SK-N-SH (cell line): ENCODE measurements at regions not wholly inside any gene's neighbourhood (a gene's known extent, or its start where the extent isn't known, plus 50 kb on each side); places are given as distances from the start of the nearest gene placed in this dataset.
A peak's percentile ranks its signal among the peaks of the same experiment; 100 is the strongest.

ENCODE experiments used
- CTCF ChIA-PET: fragments of 300-600, 350-600 bp; formaldehyde crosslinking; extraction: SDS; loops from one replicate; lab custom pipeline; 2021; lab: Yijun Ruan, JAX
- POLR2A ChIA-PET: fragments of 350-600 bp; sonication (Branson Sonifier 250); formaldehyde crosslinking; extraction: SDS; loops from one replicate; lab custom pipeline; 2020; ENCODE audit warnings: antibody characterized with exemption, inconsistent platforms; lab: Yijun Ruan, JAX
- DNase-seq: peaks from one replicate; pipeline ENCODE4 v3.0.0; 2012
- H2AFZ ChIP-seq: fragments of 200-600 bp; sonication (generic); 2 replicates; pipeline ENCODE4 v1.8.1; 2016; ENCODE audit warnings: antibody characterized with exemption, mild to moderate bottlenecking, low read depth
- H3F3A ChIP-seq: fragments of 200-600 bp; sonication (generic); replicated peaks from 2 replicates; pipeline ENCODE3; 2016; ENCODE audit warnings: antibody characterized with exemption, mild to moderate bottlenecking; ENCODE audit not compliant: insufficient read depth
- H3K27ac ChIP-seq, 2 experiments: fragments of 200-500 bp in 1 of 2; fragments of 200-600 bp in 1 of 2; sonication (Bioruptor generic) in 1 of 2; sonication (generic), shearing (Covaris generic) in 1 of 2; 2 replicates each; pipeline versions ENCODE4 v1.5.1 to v1.6.1; 2014 to 2016; ENCODE audit warnings: low read depth in 2 of 2, inconsistent platforms in 1 of 2, low read length in 1 of 2, mild to moderate bottlenecking in 1 of 2, mixed read lengths in 1 of 2
- H3K27me3 ChIP-seq: fragments of 200-600 bp; sonication (generic), shearing (Covaris generic); 2 replicates; pipeline ENCODE4 v1.6.1; 2016; ENCODE audit warnings: mixed run types; ENCODE audit not compliant: insufficient read depth
- H3K36me3 ChIP-seq, 2 experiments: fragments of 200-500 bp in 1 of 2; fragments of 200-600 bp in 1 of 2; sonication (Bioruptor generic) in 1 of 2; sonication (generic) in 1 of 2; replicated peaks in 1 of 2; 2 replicates each; pipeline versions ENCODE3 to v1.5.1; 2014 to 2016; ENCODE audit warnings: low read length in 1 of 2, mild to moderate bottlenecking in 1 of 2; ENCODE audit not compliant: insufficient read depth in 2 of 2, control insufficient read depth in 1 of 2
- H3K4me1 ChIP-seq, 2 experiments: fragments of 200-500 bp in 1 of 2; fragments of 200-600 bp in 1 of 2; sonication (Bioruptor generic) in 1 of 2; sonication (generic), shearing (Covaris generic) in 1 of 2; 2 replicates each; pipeline versions ENCODE4 v1.5.1 to v1.6.1; 2014 to 2016; ENCODE audit warnings: low read depth in 1 of 2, low read length in 1 of 2, mixed run types in 1 of 2; ENCODE audit not compliant: insufficient read depth in 2 of 2, control insufficient read depth in 1 of 2
- H3K4me2 ChIP-seq: fragments of 200-600 bp; sonication (generic), shearing (Covaris generic); 2 replicates; pipeline ENCODE4 v1.6.1; 2017; ENCODE audit warnings: mixed run types
- H3K4me3 ChIP-seq, 2 experiments: fragments of 200-500 bp in 1 of 2; fragments of 200-600 bp in 1 of 2; sonication (Bioruptor generic) in 1 of 2; sonication (generic), shearing (Covaris generic) in 1 of 2; 2 replicates each; pipeline versions ENCODE4 v1.5.1 to v1.8.1; 2014 to 2016; ENCODE audit warnings: low read depth in 2 of 2, inconsistent platforms in 1 of 2, low read length in 1 of 2, mild to moderate bottlenecking in 1 of 2, mixed read lengths in 1 of 2, moderate library complexity in 1 of 2
- H3K79me2 ChIP-seq: fragments of 200-600 bp; sonication (generic); 2 replicates; pipeline ENCODE4 v1.8.1; 2017; ENCODE audit warnings: mild to moderate bottlenecking; ENCODE audit not compliant: insufficient read depth
- H3K9ac ChIP-seq: fragments of 200-600 bp; sonication (generic); 2 replicates; pipeline ENCODE4 v1.6.1; 2017; ENCODE audit warnings: mixed run types
- H3K9me2 ChIP-seq: fragments of 200-600 bp; sonication (generic); 2 replicates; pipeline ENCODE4 v1.6.1; 2017; ENCODE audit warnings: mixed run types
- H3K9me3 ChIP-seq: fragments of 200-600 bp; sonication (generic); 2 replicates; pipeline ENCODE4 v1.6.1; 2017; ENCODE audit warnings: mixed run types, mild to moderate bottlenecking, moderate library complexity
- H4K20me1 ChIP-seq: fragments of 200-600 bp; sonication (generic); 2 replicates; pipeline ENCODE4 v1.6.1; 2017; ENCODE audit warnings: mild to moderate bottlenecking, mixed run types; ENCODE audit not compliant: insufficient read depth
- EP300 ChIP-seq, 2 experiments: IDR thresholded peaks; 2 replicates each; pipeline versions ENCODE4 v1.4.0 to v1.6.1; 2012; ENCODE audit warnings: borderline replicate concordance in 1 of 2, low read depth in 1 of 2, low read length in 1 of 2
- FOXJ3 ChIP-seq: sonication (generic); formaldehyde crosslinking; IDR thresholded peaks from 2 replicates; pipeline ENCODE4 v1.5.1; 2020; ENCODE audit warnings: mild to moderate bottlenecking, missing genetic modification reagents
- GABPA ChIP-seq: IDR thresholded peaks from 2 replicates; pipeline ENCODE4 v1.4.0; 2012; ENCODE audit warnings: low read depth, mild to moderate bottlenecking
- GATA2 ChIP-seq: sonication (generic); formaldehyde crosslinking; IDR thresholded peaks from 2 replicates; pipeline ENCODE4 v1.5.0; 2020; ENCODE audit warnings: mild to moderate bottlenecking, missing genetic modification reagents
- MXI1 ChIP-seq: IDR thresholded peaks from 2 replicates; pipeline ENCODE4 v1.6.1; 2012; ENCODE audit warnings: mild to moderate bottlenecking, low read depth, low read length, improper control_type of control experiment
- NFIC ChIP-seq: IDR thresholded peaks from 2 replicates; pipeline ENCODE4 v1.4.0; 2012; ENCODE audit warnings: borderline replicate concordance
- POLR2AphosphoS5 ChIP-seq: IDR thresholded peaks from 2 replicates; pipeline ENCODE4 v1.6.1; 2012; ENCODE audit warnings: low read depth, low read length
- RAD21 ChIP-seq: IDR thresholded peaks from 2 replicates; pipeline ENCODE4 v1.6.1; 2012; ENCODE audit warnings: mild to moderate bottlenecking, low read length
- RCOR1 ChIP-seq: fragments of 150-350 bp; IDR thresholded peaks from 2 replicates; pipeline ENCODE4 v1.6.1; 2017; ENCODE audit warnings: antibody characterized with exemption, low read length
- RFX5 ChIP-seq: IDR thresholded peaks from 2 replicates; pipeline ENCODE4 v1.6.1; 2012; ENCODE audit warnings: mild to moderate bottlenecking, improper control_type of control experiment, low read length
- TCF12 ChIP-seq: IDR thresholded peaks from 2 replicates; pipeline ENCODE4 v1.4.0; 2012
- USF1 ChIP-seq: IDR thresholded peaks from 2 replicates; pipeline ENCODE4 v1.4.0; 2012; ENCODE audit warnings: low read depth, borderline replicate concordance
- YY1 ChIP-seq: IDR thresholded peaks from 2 replicates; pipeline ENCODE4 v1.4.0; 2012; ENCODE audit warnings: low read depth, mild to moderate bottlenecking
- WGBS: methylation state at CpG from one replicate; pipeline ENCODE4 v1.1.6; 2017; ENCODE audit warnings: low lambda C conversion rate; 5-methylcytosine and 5-hydroxymethylcytosine counted together
- TF ChIP-seq, protein P1 (sequence below): fragments of 150-350 bp; IDR thresholded peaks from 2 replicates; pipeline ENCODE4 v1.6.1; 2016; ENCODE audit warnings: mild to moderate bottlenecking, low read depth, low read length

DNA sequence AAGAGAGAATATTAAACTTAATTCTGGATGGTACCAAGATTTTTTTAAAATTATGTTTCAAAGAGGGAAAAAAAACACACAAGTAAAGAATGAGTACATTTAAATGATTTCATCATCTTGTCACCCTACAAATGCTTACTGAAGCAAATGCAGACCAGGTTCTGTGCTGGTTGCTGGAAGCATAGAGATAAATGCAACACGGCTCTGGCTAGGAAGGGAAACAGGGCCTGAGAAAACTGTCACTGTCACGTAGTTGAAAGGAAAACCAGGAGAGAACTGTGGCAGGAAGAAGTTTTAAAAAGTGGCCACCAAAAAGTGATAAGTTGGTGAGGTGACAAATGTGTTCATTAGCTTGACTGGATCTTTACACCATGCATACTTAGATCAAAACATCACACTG lies 336.9 kb upstream of the NFIA start:
- H3F3A ChIP-seq = no peaks in the 10 kb centered on the region
- no peak overlapping the region for H3K4me3 ChIP-seq
- no peaks in the 10 kb centered on the region for H3K79me2 ChIP-seq
- H3K9ac ChIP-seq = no peak overlapping the region
- no peaks in the 10 kb centered on the region for H3K9me3 ChIP-seq
- H2AFZ ChIP-seq = no peak overlapping the region
- no peak overlapping the region for H3K4me2 ChIP-seq
- no peaks in the 10 kb centered on the region for H3K9me2 ChIP-seq
- H4K20me1 ChIP-seq = no peaks in the 10 kb centered on the region
- H3K36me3 ChIP-seq = no peaks in the 10 kb centered on the region
- H3K27me3 ChIP-seq = no peaks in the 10 kb centered on the region
- TF ChIP-seq FOXJ3 (CRISPR knock-in tag) (no peak), USF1 (no peak), RFX5 (no peak), NFIC (no peak), GATA2 (CRISPR knock-in tag) (peak; percentile 59), TCF12 (no peak), YY1 (no peak), MXI1 (peak; percentile 47; the same call in 1 of the 2 replicates), RCOR1 (0 out of 2 replicates have a peak, but pooled peaks have one; percentile 18), RAD21 (peak; percentile 32; the same call in 1 of the 2 replicates), EP300 (IDR thresholded peaks at IDR 0.05; ENCODE audit: borderline replicate concordance in 1 of 2, low read depth in 1 of 2, low read length in 1 of 2) (peak in 1 of 2 experiments; percentile 72; a peak in 2 of 4 replicates), POLR2AphosphoS5 (no peak), GABPA (no peak)
- TF ChIP-seq, protein P1, sequence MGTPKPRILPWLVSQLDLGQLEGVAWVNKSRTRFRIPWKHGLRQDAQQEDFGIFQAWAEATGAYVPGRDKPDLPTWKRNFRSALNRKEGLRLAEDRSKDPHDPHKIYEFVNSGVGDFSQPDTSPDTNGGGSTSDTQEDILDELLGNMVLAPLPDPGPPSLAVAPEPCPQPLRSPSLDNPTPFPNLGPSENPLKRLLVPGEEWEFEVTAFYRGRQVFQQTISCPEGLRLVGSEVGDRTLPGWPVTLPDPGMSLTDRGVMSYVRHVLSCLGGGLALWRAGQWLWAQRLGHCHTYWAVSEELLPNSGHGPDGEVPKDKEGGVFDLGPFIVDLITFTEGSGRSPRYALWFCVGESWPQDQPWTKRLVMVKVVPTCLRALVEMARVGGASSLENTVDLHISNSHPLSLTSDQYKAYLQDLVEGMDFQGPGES = no peak
- ChIA-PET CTCF (interaction anchor here (1.4 to 3.1 kb wide), 3 partner anchors 20 to 464 kb away, joined by 4 to 9 read pairs (median 7); no protein-coding TSS in a partner anchor), POLR2A (interaction anchor here (1.3 kb wide), 1 partner anchor 48 kb away, joined by 4 read pairs; no protein-coding TSS in a partner anchor)
- peaks cover 0 to 13% of the 10 kb centered on the region in 2 experiments; a peak in 2 of 4 replicates for H3K4me1 ChIP-seq
- WGBS = 48% methylated on average over 2 of the region's 2 CpGs
- peak overlapping the region in 1 of 2 experiments; percentile 96; a peak in 2 of 4 replicates for H3K27ac ChIP-seq
- DNase-seq = peak; percentile 42

GRCh38 chr1:60742339-60742738 lies 340.0 kb upstream of the NFIA start:
- TF ChIP-seq POLR2AphosphoS5 = no peak
- H3K9ac ChIP-seq = no peak overlapping the region
- H3K27me3 ChIP-seq = no peaks in the 10 kb centered on the region
- POLR2A ChIA-PET = no interaction called here
- H3F3A ChIP-seq = no peaks in the 10 kb centered on the region
- CTCF ChIA-PET = interaction anchor here (0.7 kb wide), 1 partner anchor 12 kb away, joined by 3 read pairs; no protein-coding TSS in a partner anchor
- no peaks in the 10 kb centered on the region for H4K20me1 ChIP-seq
- DNase-seq = no peak
- no peak overlapping the region for H2AFZ ChIP-seq
- H3K4me3 ChIP-seq = no peak overlapping the region
- H3K9me2 ChIP-seq = no peaks in the 10 kb centered on the region
- H3K36me3 ChIP-seq = no peaks in the 10 kb centered on the region
- no peak overlapping the region for H3K27ac ChIP-seq
- H3K79me2 ChIP-seq = no peaks in the 10 kb centered on the region
- 69% methylated on average over 4 of the region's 4 CpGs for WGBS
- H3K4me1 ChIP-seq = peaks cover 0 to 13% of the 10 kb centered on the region in 2 experiments; a peak in 2 of 4 replicates
- no peaks in the 10 kb centered on the region for H3K9me3 ChIP-seq
- no peak overlapping the region for H3K4me2 ChIP-seq
